Heart left ventricle (tissue), 13 donors: ENCODE measurements at regions not wholly inside any gene's neighbourhood (a gene's known extent, or its start where the extent isn't known, plus 50 kb on each side); places are given as distances from the start of the nearest gene placed in this dataset.

ENCODE experiments used
- CTCF ChIP-seq, 12 donors: fragments of 200-600 bp; sonication (generic) in 4 of 12; IDR thresholded peaks; one replicate each; pipeline versions ENCODE4 v1.5.0 to v1.8.0; 2018 to 2022; ENCODE audit warnings: antibody characterized with exemption in 12 of 12, mild to moderate bottlenecking in 5 of 12
- POLR2A ChIP-seq, 2 donors: fragments of 450-650 bp; IDR thresholded peaks; one replicate each; pipeline ENCODE4 v1.6.1; 2017; ENCODE audit warnings: antibody characterized with exemption in 2 of 2, mild to moderate bottlenecking in 2 of 2, moderate library complexity in 2 of 2
- donor health status: ischemic (EF 13 %, LVEDD 7.1; RV severe dilation, severe dysfunction).
- donor health status: DM: no; HTN: yes; CAD: no.
- donor health status: DM: no; HTN: no; CAD: no.
- donor health status: ischemic (EF 25% LVEDD 6.9; RV normal size, moderate dysfunction).
- donor health status: ischemic (EF 25% LVEDD 5.7; RV mildly dilated, moderate dysfunction).
- donor health status: ischemic (EF 35%, LVEDD 5.7; RV mildly dilated, moderate dysfunction).
- donor health status: nonischemic (EF 11% LVEDD 7.7; RV severe dilation, severe dysfunction).
- donor health status: DM: yes; HTN: yes; CAD: no.
- donor health status: PGD.
- donor health status: ischemic (EF 29% LVEDD 5.4; RV normal size, mild dysfunction).
- donor health status: nonischemic (EF 23%, LVEDD 6.1; RV moderate dilation, normal function).

- TF ChIP-seq CTCF (IDR thresholded peaks at IDR 0.05) (no peak), POLR2A (IDR thresholded peaks at IDR 0.05) (no peak)
These were observed 608.7 kb downstream of the DNAJB9 start for GRCh38 chr7:109178342-109178741.
